HG03469 (cell line): ENCODE measurements at regions not wholly inside any gene's neighbourhood (a gene's known extent, or its start where the extent isn't known, plus 50 kb on each side); places are given as distances from the start of the nearest gene placed in this dataset.

Experiments used
- ATAC-seq: cut with Tn5 transposase; IDR thresholded peaks from one replicate; pipeline ENCODE4 v1.9.1; 2021; ENCODE audit warnings: mild to moderate bottlenecking, moderate library complexity, moderate number of reproducible peaks; ENCODE audit not compliant: unreplicated experiment

- ATAC-seq = no peak
Measured at GRCh38 chr2:216915557-216916150, 55.8 kb upstream of the TNP1 start.

DNA sequence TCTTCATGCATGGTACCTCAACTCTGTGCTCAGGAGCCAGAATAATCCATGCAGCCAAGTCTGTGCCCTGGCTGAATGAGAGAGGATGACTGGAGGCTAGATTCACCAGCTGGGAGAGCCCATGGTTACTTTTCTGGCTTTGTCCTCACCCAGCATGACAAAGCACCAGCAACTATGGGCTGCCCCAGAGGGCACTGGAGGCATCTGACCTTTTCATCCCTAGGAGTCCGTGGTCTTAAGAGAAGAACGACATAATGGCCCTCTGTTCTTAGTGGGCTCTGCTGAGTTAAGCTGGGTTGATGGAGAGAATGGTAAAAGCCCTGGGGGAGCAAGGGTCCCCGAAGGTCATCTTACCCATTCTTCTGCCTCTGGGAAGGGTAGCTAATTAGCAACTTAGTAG, 54.6 kb upstream of the TNP1 start:
- no peak for ATAC-seq

- ATAC-seq = no peak
Measured at GRCh38 chr2:216911886-216912285, 52.0 kb upstream of the TNP1 start.

GRCh38 chr2:216911008-216911407, 51.1 kb upstream of the TNP1 start:
- ATAC-seq = no peak

DNA sequence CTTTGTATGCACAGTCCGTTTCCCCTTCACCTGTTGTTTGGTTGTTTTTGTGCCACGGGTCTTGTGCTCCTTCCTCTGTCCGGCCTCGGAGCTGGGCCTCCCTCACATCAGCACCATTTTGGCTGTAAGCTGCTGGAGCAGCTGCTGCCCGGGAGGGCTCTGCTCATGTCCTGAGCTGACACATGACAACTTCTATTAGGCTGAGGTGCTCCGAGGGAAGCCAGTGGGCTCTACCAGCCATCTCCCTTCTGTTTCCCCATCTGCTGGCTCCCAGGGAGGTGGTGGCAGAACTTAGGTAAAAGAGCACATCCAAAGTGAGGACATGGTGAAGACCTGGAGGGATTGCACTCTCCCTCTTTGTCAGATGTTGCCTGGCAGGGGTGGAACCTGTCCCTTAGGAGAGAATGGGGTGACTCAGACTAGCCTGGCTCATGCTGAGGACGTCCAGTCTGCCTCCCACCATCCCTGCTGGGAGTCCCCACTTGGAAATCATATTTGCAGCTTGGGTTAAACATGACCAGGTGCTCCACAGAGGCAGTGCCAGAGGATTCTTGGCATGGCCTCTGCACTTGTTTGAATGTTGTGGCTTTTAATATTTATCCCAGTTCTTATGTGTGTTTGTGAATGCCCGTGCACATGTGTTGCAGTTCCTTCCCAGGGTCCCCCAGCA, 49.8 kb upstream of the TNP1 start:
- ATAC-seq = no peak
